Neural cell (in vitro differentiated cells): ENCODE measurements at regions not wholly inside any gene's neighbourhood (a gene's known extent, or its start where the extent isn't known, plus 50 kb on each side); places are given as distances from the start of the nearest gene placed in this dataset.

Experiments
- H2AFZ ChIP-seq: fragments of 200-600, 300-800 bp; sonication (generic), shearing (Covaris generic); 2 replicates; pipeline ENCODE4 v1.6.0; 2014; ENCODE audit warnings: low read depth, mild to moderate bottlenecking, antibody characterized with exemption, low read length, moderate library complexity
- H3F3A ChIP-seq: fragments of 200-600 bp; shearing (Covaris generic); 2 replicates; pipeline ENCODE4 v1.6.1; 2016; ENCODE audit warnings: mild to moderate bottlenecking, moderate library complexity, mixed read lengths, antibody characterized with exemption, low read length; ENCODE audit not compliant: insufficient read depth, poor library complexity, severe bottlenecking
- H3K27ac ChIP-seq: fragments of 200-600, 300-800 bp; sonication (generic), shearing (Covaris generic); 2 replicates; pipeline ENCODE4 v1.5.1; 2014; ENCODE audit warnings: mild to moderate bottlenecking, low read length, moderate library complexity
- H3K27me3 ChIP-seq: fragments of 300-800, 200-600 bp; sonication (generic), shearing (Covaris generic); 2 replicates; pipeline ENCODE4 v1.6.0; 2014; ENCODE audit warnings: mild to moderate bottlenecking, low read depth, low read length, moderate library complexity; ENCODE audit not compliant: insufficient read depth
- H3K36me3 ChIP-seq: fragments of 300-800, 200-600 bp; sonication (generic), shearing (Covaris generic); 2 replicates; pipeline ENCODE4 v1.5.1; 2014; ENCODE audit warnings: mild to moderate bottlenecking, antibody characterized with exemption, low read length, moderate library complexity; ENCODE audit not compliant: insufficient read depth
- H3K4me2 ChIP-seq: fragments of 300-800, 200-600 bp; sonication (generic), shearing (Covaris generic); 2 replicates; pipeline ENCODE4 v1.6.0; 2014; ENCODE audit warnings: mild to moderate bottlenecking, low read length
- H3K4me3 ChIP-seq: fragments of 300-800, 200-600 bp; sonication (generic), shearing (Covaris generic); 2 replicates; pipeline ENCODE4 v1.5.1; 2014; ENCODE audit warnings: mild to moderate bottlenecking, low read length, moderate library complexity
- H3K79me2 ChIP-seq: fragments of 200-600 bp; shearing (Covaris generic); replicated peaks from 2 replicates; pipeline ENCODE4 v1.6.0; 2014; ENCODE audit warnings: mild to moderate bottlenecking, low read length, moderate library complexity; ENCODE audit not compliant: insufficient read depth
- H3K9ac ChIP-seq: fragments of 300-800, 200-600 bp; sonication (generic), shearing (Covaris generic); 2 replicates; pipeline ENCODE4 v1.6.1; 2016; ENCODE audit warnings: mild to moderate bottlenecking, low read length, mixed read lengths
- H3K9me2 ChIP-seq: fragments of 200-600 bp; shearing (Covaris generic); 2 replicates; pipeline ENCODE4 v1.6.1; 2016; ENCODE audit warnings: mild to moderate bottlenecking, low read length, mixed read lengths; ENCODE audit not compliant: insufficient read depth
- H3K9me3 ChIP-seq: fragments of 200-600, 300-800 bp; sonication (generic), shearing (Covaris generic); 2 replicates; pipeline ENCODE4 v1.6.1; 2016; ENCODE audit warnings: mild to moderate bottlenecking, mixed run types, low read length, moderate library complexity, mixed read lengths
- H4K20me1 ChIP-seq: fragments of 200-600 bp; shearing (Covaris generic); 2 replicates; pipeline ENCODE4 v1.6.1; 2016; ENCODE audit warnings: mild to moderate bottlenecking, mixed run types; ENCODE audit not compliant: insufficient read depth
- EP300 ChIP-seq: fragments of 450-650 bp; conservative IDR thresholded peaks from 2 replicates; pipeline ENCODE4 v1.6.1; 2014; ENCODE audit warnings: antibody characterized with exemption, mild to moderate bottlenecking, moderate library complexity; ENCODE audit not compliant: poor library complexity, severe bottlenecking
- EZH2 ChIP-seq: fragments of 200-600, 300-800 bp; shearing (Covaris generic), sonication (generic); IDR thresholded peaks from 2 replicates; pipeline ENCODE4 v1.6.1; 2014; ENCODE audit warnings: antibody characterized with exemption, low read length, borderline replicate concordance, mild to moderate bottlenecking; ENCODE audit not compliant: insufficient read depth, poor library complexity, severe bottlenecking
- MXI1 ChIP-seq: fragments of 450-650 bp; conservative IDR thresholded peaks from 2 replicates; pipeline ENCODE4 v1.6.1; 2014; ENCODE audit warnings: antibody characterized with exemption, mild to moderate bottlenecking; ENCODE audit not compliant: poor library complexity, severe bottlenecking
- POLR2AphosphoS5 ChIP-seq: IDR thresholded peaks from 2 replicates; pipeline ENCODE4 v1.6.1; 2012
- RAD21 ChIP-seq: fragments of 450-650 bp; conservative IDR thresholded peaks from 2 replicates; pipeline ENCODE4 v1.6.1; 2014; ENCODE audit warnings: antibody characterized with exemption, mild to moderate bottlenecking, moderate library complexity
- SMC3 ChIP-seq: fragments of 450-650 bp; conservative IDR thresholded peaks from 2 replicates; pipeline ENCODE4 v1.6.1; 2014; ENCODE audit warnings: antibody characterized with exemption, mild to moderate bottlenecking, moderate library complexity; ENCODE audit not compliant: poor library complexity
- TAF1 ChIP-seq: IDR thresholded peaks from 2 replicates; pipeline ENCODE4 v1.6.1; 2012; ENCODE audit warnings: low read depth
- TF ChIP-seq, protein P1 (sequence below): fragments of 450-650 bp; IDR thresholded peaks from 2 replicates; pipeline ENCODE4 v1.5.1; 2014; ENCODE audit warnings: antibody characterized with exemption, mild to moderate bottlenecking, moderate library complexity; ENCODE audit not compliant: poor library complexity, severe bottlenecking
- TF ChIP-seq, protein P2 (sequence below): IDR thresholded peaks from 2 replicates; pipeline ENCODE4 v1.6.1; 2012; ENCODE audit warnings: borderline replicate concordance

DNA sequence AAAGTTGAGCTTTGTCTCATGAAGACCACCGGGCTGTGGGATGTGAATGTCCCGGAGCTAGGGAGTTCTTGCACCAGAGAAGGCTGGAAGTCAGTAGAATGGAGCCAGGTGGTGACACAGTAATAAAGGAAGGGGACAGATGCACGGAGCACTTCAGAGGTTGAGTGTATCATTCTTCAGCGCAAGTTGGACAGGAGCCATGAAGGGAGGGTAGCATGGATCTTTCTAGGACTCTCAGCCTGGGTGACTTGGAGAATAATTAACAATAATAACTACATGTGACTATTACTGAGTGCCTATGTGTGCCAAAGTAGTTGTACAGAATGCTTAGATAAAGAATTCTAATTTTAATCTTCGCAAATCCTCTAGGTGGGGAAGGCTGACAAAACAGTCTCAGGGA lies 258.7 kb upstream of the AJAP1 start:
- Histone ChIP-seq H3K9me3 (no peaks in the 10 kb centered on the region), H3K4me3 (no peak overlapping the region), H3K79me2 (no peaks in the 10 kb centered on the region), H3K9me2 (no peaks in the 10 kb centered on the region), H3K27me3 (no peaks in the 10 kb centered on the region), H4K20me1 (no peaks in the 10 kb centered on the region), H2AFZ (no peak overlapping the region), H3K9ac (no peak overlapping the region), H3K36me3 (no peaks in the 10 kb centered on the region), H3K27ac (no peak overlapping the region), H3K4me2 (no peak overlapping the region), H3F3A (no peaks in the 10 kb centered on the region)
- TF ChIP-seq EZH2 (no peak), SMC3 (no peak), MXI1 (no peak), POLR2AphosphoS5 (no peak), EP300 (no peak), RAD21 (no peak), TAF1 (no peak)
- TF ChIP-seq, protein P1, sequence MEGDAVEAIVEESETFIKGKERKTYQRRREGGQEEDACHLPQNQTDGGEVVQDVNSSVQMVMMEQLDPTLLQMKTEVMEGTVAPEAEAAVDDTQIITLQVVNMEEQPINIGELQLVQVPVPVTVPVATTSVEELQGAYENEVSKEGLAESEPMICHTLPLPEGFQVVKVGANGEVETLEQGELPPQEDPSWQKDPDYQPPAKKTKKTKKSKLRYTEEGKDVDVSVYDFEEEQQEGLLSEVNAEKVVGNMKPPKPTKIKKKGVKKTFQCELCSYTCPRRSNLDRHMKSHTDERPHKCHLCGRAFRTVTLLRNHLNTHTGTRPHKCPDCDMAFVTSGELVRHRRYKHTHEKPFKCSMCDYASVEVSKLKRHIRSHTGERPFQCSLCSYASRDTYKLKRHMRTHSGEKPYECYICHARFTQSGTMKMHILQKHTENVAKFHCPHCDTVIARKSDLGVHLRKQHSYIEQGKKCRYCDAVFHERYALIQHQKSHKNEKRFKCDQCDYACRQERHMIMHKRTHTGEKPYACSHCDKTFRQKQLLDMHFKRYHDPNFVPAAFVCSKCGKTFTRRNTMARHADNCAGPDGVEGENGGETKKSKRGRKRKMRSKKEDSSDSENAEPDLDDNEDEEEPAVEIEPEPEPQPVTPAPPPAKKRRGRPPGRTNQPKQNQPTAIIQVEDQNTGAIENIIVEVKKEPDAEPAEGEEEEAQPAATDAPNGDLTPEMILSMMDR, result no peak
- TF ChIP-seq, protein P2, sequence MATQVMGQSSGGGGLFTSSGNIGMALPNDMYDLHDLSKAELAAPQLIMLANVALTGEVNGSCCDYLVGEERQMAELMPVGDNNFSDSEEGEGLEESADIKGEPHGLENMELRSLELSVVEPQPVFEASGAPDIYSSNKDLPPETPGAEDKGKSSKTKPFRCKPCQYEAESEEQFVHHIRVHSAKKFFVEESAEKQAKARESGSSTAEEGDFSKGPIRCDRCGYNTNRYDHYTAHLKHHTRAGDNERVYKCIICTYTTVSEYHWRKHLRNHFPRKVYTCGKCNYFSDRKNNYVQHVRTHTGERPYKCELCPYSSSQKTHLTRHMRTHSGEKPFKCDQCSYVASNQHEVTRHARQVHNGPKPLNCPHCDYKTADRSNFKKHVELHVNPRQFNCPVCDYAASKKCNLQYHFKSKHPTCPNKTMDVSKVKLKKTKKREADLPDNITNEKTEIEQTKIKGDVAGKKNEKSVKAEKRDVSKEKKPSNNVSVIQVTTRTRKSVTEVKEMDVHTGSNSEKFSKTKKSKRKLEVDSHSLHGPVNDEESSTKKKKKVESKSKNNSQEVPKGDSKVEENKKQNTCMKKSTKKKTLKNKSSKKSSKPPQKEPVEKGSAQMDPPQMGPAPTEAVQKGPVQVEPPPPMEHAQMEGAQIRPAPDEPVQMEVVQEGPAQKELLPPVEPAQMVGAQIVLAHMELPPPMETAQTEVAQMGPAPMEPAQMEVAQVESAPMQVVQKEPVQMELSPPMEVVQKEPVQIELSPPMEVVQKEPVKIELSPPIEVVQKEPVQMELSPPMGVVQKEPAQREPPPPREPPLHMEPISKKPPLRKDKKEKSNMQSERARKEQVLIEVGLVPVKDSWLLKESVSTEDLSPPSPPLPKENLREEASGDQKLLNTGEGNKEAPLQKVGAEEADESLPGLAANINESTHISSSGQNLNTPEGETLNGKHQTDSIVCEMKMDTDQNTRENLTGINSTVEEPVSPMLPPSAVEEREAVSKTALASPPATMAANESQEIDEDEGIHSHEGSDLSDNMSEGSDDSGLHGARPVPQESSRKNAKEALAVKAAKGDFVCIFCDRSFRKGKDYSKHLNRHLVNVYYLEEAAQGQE, result no peak

DNA sequence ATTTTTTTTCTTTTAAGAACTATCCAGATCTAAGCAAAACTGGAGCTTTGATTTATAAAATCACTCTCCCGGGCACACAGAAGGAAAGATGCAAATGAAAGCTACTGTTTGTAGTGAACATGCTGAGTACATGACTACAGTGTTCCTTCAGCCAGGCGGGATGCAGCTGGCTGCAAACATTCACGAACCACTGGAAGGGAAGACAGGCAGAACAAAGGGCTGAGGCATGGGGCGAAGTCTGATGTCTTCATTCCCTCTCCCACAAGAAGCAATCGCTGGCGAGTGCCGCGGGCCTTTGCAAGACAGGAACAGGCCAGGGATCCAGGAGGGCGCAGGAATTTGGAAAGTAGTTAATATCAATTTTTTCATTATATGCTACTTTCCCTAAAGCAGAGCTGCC lies 257.9 kb upstream of the AJAP1 start:
- TF ChIP-seq POLR2AphosphoS5 (peak; percentile 31), EZH2 (no peak)
- Histone ChIP-seq H3K4me3 (no peak overlapping the region), H2AFZ (peak overlapping the region; percentile 53), H3F3A (no peaks in the 10 kb centered on the region), H3K9ac (peak overlapping the region; percentile 30), H3K27ac (peak overlapping the region; percentile 18), H3K4me2 (peak overlapping the region; percentile 6), H4K20me1 (no peaks in the 10 kb centered on the region), H3K27me3 (no peaks in the 10 kb centered on the region), H3K9me2 (no peaks in the 10 kb centered on the region), H3K9me3 (no peaks in the 10 kb centered on the region), H3K79me2 (no peaks in the 10 kb centered on the region), H3K36me3 (no peaks in the 10 kb centered on the region)

DNA sequence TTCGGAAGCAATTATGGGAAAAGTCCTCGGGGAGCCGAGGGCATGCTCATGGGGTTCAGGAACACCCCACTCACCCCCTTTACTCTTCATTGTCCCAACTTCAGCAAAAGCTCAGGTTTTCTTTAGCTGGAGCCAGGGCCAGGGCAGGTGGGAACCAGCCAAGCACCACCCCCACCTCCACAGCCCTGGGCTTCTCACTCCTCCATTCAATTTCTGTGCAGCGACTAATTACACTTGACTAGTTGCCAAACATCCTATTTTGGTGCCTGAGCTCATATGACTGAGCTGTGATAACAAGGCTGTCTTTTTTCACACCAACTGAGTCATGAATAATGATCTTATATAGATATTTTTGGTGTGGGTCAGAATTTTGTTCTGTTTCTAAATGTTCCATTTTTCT lies 257.2 kb upstream of the AJAP1 start:
- Histone ChIP-seq H3K27ac (no peak overlapping the region), H2AFZ (no peak overlapping the region)

More for the DNA sequence above, 257.2 kb upstream of the AJAP1 start:
- TF ChIP-seq TAF1 (no peak), MXI1 (no peak), RAD21 (no peak), EP300 (no peak)
- TF ChIP-seq, protein P2, result no peak
- TF ChIP-seq, protein P1, result no peak
- Histone ChIP-seq H3K27me3 (no peaks in the 10 kb centered on the region), H3K9ac (no peak overlapping the region), H3F3A (no peaks in the 10 kb centered on the region), H4K20me1 (no peaks in the 10 kb centered on the region), H3K79me2 (no peaks in the 10 kb centered on the region), H3K4me2 (no peak overlapping the region), H3K36me3 (no peaks in the 10 kb centered on the region), H3K9me3 (no peaks in the 10 kb centered on the region), H3K9me2 (no peaks in the 10 kb centered on the region), H3K4me3 (no peak overlapping the region)
